H9 (cell line): ENCODE measurements at regions not wholly inside any gene's neighbourhood (a gene's known extent, or its start where the extent isn't known, plus 50 kb on each side); places are given as distances from the start of the nearest gene placed in this dataset.

Experiments used
- DNase-seq: peaks from one replicate; pipeline ENCODE4 v3.0.0-alpha.2; 2017
- H2AFZ ChIP-seq: one replicate; pipeline ENCODE4 v1.6.1; 2013; ENCODE audit warnings: mild to moderate bottlenecking, low read length, control low read depth, moderate library complexity
- H2AK5ac ChIP-seq: 2 replicates; pipeline ENCODE4 v1.6.1; 2013; ENCODE audit warnings: low read length, control low read depth, mixed read lengths; ENCODE audit not compliant: insufficient read length
- H2BK120ac ChIP-seq: one replicate; pipeline ENCODE4 v1.6.1; 2013; ENCODE audit warnings: low read depth, mild to moderate bottlenecking, low read length, control low read depth, inconsistent platforms; ENCODE audit not compliant: poor library complexity, severe bottlenecking
- H2BK12ac ChIP-seq: 2 replicates; pipeline ENCODE4 v1.6.1; 2013; ENCODE audit warnings: low read length, control low read depth, mixed read lengths, low read depth; ENCODE audit not compliant: insufficient read length
- H2BK15ac ChIP-seq: 2 replicates; pipeline ENCODE4 v1.6.1; 2013; ENCODE audit warnings: low read depth, low read length, control low read depth
- H2BK20ac ChIP-seq: one replicate; pipeline ENCODE4 v1.6.1; 2013; ENCODE audit warnings: low read depth, mild to moderate bottlenecking, low read length, control low read depth, inconsistent platforms; ENCODE audit not compliant: poor library complexity, severe bottlenecking
- H2BK5ac ChIP-seq: 2 replicates; pipeline ENCODE4 v1.6.1; 2013; ENCODE audit warnings: low read length, control low read depth, mixed read lengths; ENCODE audit not compliant: insufficient read length
- H3K14ac ChIP-seq: 2 replicates; pipeline ENCODE4 v1.6.1; 2013; ENCODE audit warnings: low read length, control low read depth; ENCODE audit not compliant: insufficient read depth
- H3K18ac ChIP-seq: 2 replicates; pipeline ENCODE4 v1.6.1; 2013; ENCODE audit warnings: low read depth, mild to moderate bottlenecking, mixed read lengths, low read length, control low read depth; ENCODE audit not compliant: insufficient read length
- H3K23ac ChIP-seq: 2 replicates; pipeline ENCODE4 v1.6.1; 2013; ENCODE audit warnings: low read length, control low read depth, mixed read lengths, low read depth; ENCODE audit not compliant: insufficient read length
- H3K23me2 ChIP-seq: 2 replicates; pipeline ENCODE4 v1.6.1; 2013; ENCODE audit warnings: low read depth, mild to moderate bottlenecking, mixed read lengths, low read length, control low read depth; ENCODE audit not compliant: insufficient read length, poor library complexity, severe bottlenecking
- H3K27ac ChIP-seq: 2 replicates; pipeline ENCODE4 v1.5.1; 2013; ENCODE audit warnings: low read length, control low read depth, mixed read lengths, low read depth; ENCODE audit not compliant: insufficient read length
- H3K27me3 ChIP-seq: 2 replicates; pipeline ENCODE4 v1.6.1; 2013; ENCODE audit warnings: low read length, control low read depth, inconsistent platforms; ENCODE audit not compliant: insufficient read depth
- H3K4ac ChIP-seq: 2 replicates; pipeline ENCODE4 v1.6.1; 2013; ENCODE audit warnings: low read depth, mild to moderate bottlenecking, control low read depth, inconsistent platforms, low read length, moderate library complexity
- H3K4me1 ChIP-seq: 2 replicates; pipeline ENCODE4 v1.6.1; 2013; ENCODE audit warnings: low read length, control low read depth, inconsistent platforms; ENCODE audit not compliant: insufficient read depth
- H3K4me2 ChIP-seq: 2 replicates; pipeline ENCODE4 v1.6.1; 2013; ENCODE audit warnings: low read length, control low read depth, mixed read lengths; ENCODE audit not compliant: insufficient read length, insufficient read depth
- H3K56ac ChIP-seq: 2 replicates; pipeline ENCODE4 v1.6.1; 2013; ENCODE audit warnings: low read depth, mild to moderate bottlenecking, mixed read lengths, low read length, control low read depth; ENCODE audit not compliant: insufficient read length
- H3K79me1 ChIP-seq: 2 replicates; pipeline ENCODE4 v1.6.1; 2013; ENCODE audit warnings: low read depth, mild to moderate bottlenecking, moderate library complexity, low read length, control low read depth, inconsistent platforms; ENCODE audit not compliant: insufficient read depth, poor library complexity, severe bottlenecking
- H3K79me2 ChIP-seq: 2 replicates; pipeline ENCODE4 v1.6.1; 2013; ENCODE audit warnings: low read length, control low read depth, inconsistent platforms; ENCODE audit not compliant: insufficient read depth
- H3K9ac ChIP-seq: 2 replicates; pipeline ENCODE4 v1.6.1; 2013; ENCODE audit warnings: low read length, control low read depth, mixed read lengths; ENCODE audit not compliant: insufficient read length; ENCODE audit errors: extremely low read depth
- H3K9me3 ChIP-seq: one replicate; pipeline ENCODE4 v1.6.1; 2013; ENCODE audit warnings: low read depth, low read length, inconsistent platforms; ENCODE audit not compliant: control insufficient read depth
- H3T11ph ChIP-seq: one replicate; pipeline ENCODE4 v1.6.1; 2013; ENCODE audit warnings: mild to moderate bottlenecking, low read length, control low read depth, inconsistent platforms
- H4K20me1 ChIP-seq: one replicate; pipeline ENCODE4 v1.6.1; 2013; ENCODE audit not compliant: control insufficient read depth, insufficient read length, insufficient read depth
- H4K5ac ChIP-seq: 2 replicates; pipeline ENCODE4 v1.6.1; 2013; ENCODE audit warnings: low read depth, mild to moderate bottlenecking, mixed read lengths, low read length, control low read depth; ENCODE audit not compliant: insufficient read length
- H4K8ac ChIP-seq: replicated peaks from 2 replicates; pipeline ENCODE4 v1.6.1; 2013; ENCODE audit warnings: low read length, control low read depth, mixed read lengths, low read depth; ENCODE audit not compliant: insufficient read length
- H4K91ac ChIP-seq: 2 replicates; pipeline ENCODE4 v1.6.1; 2013; ENCODE audit warnings: low read depth, mild to moderate bottlenecking, moderate library complexity, mixed read lengths, low read length, control low read depth; ENCODE audit not compliant: insufficient read length
- H3K27ac Mint-ChIP-seq, 3 experiments: 2 replicates in 2 of 3; 3 replicates in 1 of 3; pipeline ENCODE4 v1.8.0; 2020 to 2021; ENCODE audit warnings: mixed read lengths in 3 of 3, mild to moderate bottlenecking in 1 of 3, moderate library complexity in 1 of 3
- H3K27me3 Mint-ChIP-seq: 2 replicates; pipeline ENCODE4 v1.8.0; 2021; ENCODE audit warnings: low read depth, mild to moderate bottlenecking, moderate library complexity, mixed read lengths
- H3K36me3 Mint-ChIP-seq, 3 experiments: 2 replicates in 2 of 3; 3 replicates in 1 of 3; pipeline ENCODE4 v1.8.0; 2020 to 2021; ENCODE audit warnings: low read depth in 3 of 3, mixed read lengths in 3 of 3; ENCODE audit not compliant: insufficient read depth in 1 of 3
- H3K4me1 Mint-ChIP-seq, 2 experiments: 2 replicates each; pipeline ENCODE4 v1.8.0; 2020; ENCODE audit warnings: mixed read lengths in 2 of 2
- H3K4me3 Mint-ChIP-seq, 2 experiments: 2 replicates in 1 of 2; 3 replicates in 1 of 2; pipeline ENCODE4 v1.8.0; 2020 to 2021; ENCODE audit warnings: mild to moderate bottlenecking in 2 of 2, mixed read lengths in 2 of 2, moderate library complexity in 1 of 2
- H3K9me3 Mint-ChIP-seq, 2 experiments: 2 replicates in 1 of 2; 3 replicates in 1 of 2; pipeline ENCODE4 v1.8.0; 2020; ENCODE audit warnings: mild to moderate bottlenecking in 2 of 2, mixed read lengths in 2 of 2, moderate library complexity in 1 of 2
- WGBS: extraction: QIAGEN DNeasy Blood & Tissue Kit; methylation state at CpG from one replicate; pipeline ENCODE4 v1.1.7; 2013; ENCODE audit warnings: missing lambda C conversion rate, low lambda C conversion rate, mixed read lengths; ENCODE audit not compliant: insufficient read length; ENCODE audit errors: extremely low coverage; 5-methylcytosine and 5-hydroxymethylcytosine counted together
- TF ChIP-seq, protein P1 (sequence below): fragments of 200-600 bp; sonication (generic); conservative IDR thresholded peaks from 3 replicates; pipeline ENCODE4 v1.8.0; 2021; ENCODE audit warnings: antibody characterized with exemption, mild to moderate bottlenecking

GRCh38 chrX:773292-774025 is 142.9 kb downstream of the SHOX start:
- no peak overlapping the region for H2BK12ac ChIP-seq
- H3K4ac ChIP-seq, result no peak overlapping the region
- H3K27me3 ChIP-seq, result no peaks in the 10 kb centered on the region
- Mint-ChIP-seq H3K36me3 (no peaks in the 10 kb centered on the region; a peak in 1 of 7 replicates), H3K4me3 (no peak overlapping the region), H3K27me3 (peaks cover 12% of the 10 kb centered on the region), H3K4me1 (peaks cover 44 to 45% of the 10 kb centered on the region in 2 experiments), H3K27ac (no peak overlapping the region; a peak in 1 of 7 replicates), H3K9me3 (no peaks in the 10 kb centered on the region)
- H3K18ac ChIP-seq, result no peak overlapping the region
- no peak overlapping the region for H3K56ac ChIP-seq
- no peak overlapping the region for H2BK20ac ChIP-seq
- DNase-seq, result no peak
- no peaks in the 10 kb centered on the region; the same call in 1 of the 2 replicates for H3K4me1 ChIP-seq
- no peak overlapping the region for H3K23ac ChIP-seq
- no peak overlapping the region for H2AK5ac ChIP-seq
- H3K79me2 ChIP-seq, result no peaks in the 10 kb centered on the region
- H3K23me2 ChIP-seq, result no peaks in the 10 kb centered on the region
- no CpG with 5 or more reads among the region's 9 CpGs for WGBS
- H2AFZ ChIP-seq, result no peak overlapping the region
- H4K8ac ChIP-seq, result no peak overlapping the region
- no peaks in the 10 kb centered on the region for H3K9me3 ChIP-seq
- H3T11ph ChIP-seq, result no peak overlapping the region
- H3K14ac ChIP-seq, result no peak overlapping the region
- no peaks in the 10 kb centered on the region for H4K20me1 ChIP-seq
- H3K79me1 ChIP-seq, result no peaks in the 10 kb centered on the region
- no peak overlapping the region for H3K9ac ChIP-seq
- H2BK120ac ChIP-seq, result no peak overlapping the region
- H3K27ac ChIP-seq, result no peak overlapping the region
- H4K5ac ChIP-seq, result no peak overlapping the region
- no peak overlapping the region for H2BK5ac ChIP-seq
- TF ChIP-seq, protein P1, sequence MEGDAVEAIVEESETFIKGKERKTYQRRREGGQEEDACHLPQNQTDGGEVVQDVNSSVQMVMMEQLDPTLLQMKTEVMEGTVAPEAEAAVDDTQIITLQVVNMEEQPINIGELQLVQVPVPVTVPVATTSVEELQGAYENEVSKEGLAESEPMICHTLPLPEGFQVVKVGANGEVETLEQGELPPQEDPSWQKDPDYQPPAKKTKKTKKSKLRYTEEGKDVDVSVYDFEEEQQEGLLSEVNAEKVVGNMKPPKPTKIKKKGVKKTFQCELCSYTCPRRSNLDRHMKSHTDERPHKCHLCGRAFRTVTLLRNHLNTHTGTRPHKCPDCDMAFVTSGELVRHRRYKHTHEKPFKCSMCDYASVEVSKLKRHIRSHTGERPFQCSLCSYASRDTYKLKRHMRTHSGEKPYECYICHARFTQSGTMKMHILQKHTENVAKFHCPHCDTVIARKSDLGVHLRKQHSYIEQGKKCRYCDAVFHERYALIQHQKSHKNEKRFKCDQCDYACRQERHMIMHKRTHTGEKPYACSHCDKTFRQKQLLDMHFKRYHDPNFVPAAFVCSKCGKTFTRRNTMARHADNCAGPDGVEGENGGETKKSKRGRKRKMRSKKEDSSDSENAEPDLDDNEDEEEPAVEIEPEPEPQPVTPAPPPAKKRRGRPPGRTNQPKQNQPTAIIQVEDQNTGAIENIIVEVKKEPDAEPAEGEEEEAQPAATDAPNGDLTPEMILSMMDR, result no peak
- H3K4me2 ChIP-seq, result no peak overlapping the region
- H4K91ac ChIP-seq, result no peak overlapping the region
- no peak overlapping the region for H2BK15ac ChIP-seq
